ENCODE measurements at regions not wholly inside any gene's neighbourhood (a gene's known extent, or its start where the extent isn't known, plus 50 kb on each side); places are given as distances from the start of the nearest gene placed in this dataset.

GRCh38 chrX:96568071-96568470, 116.6 kb upstream of the DIAPH2 start:
- Histone ChIP-seq H3K27ac (no peak overlapping the region), H3K36me3 (no peaks in the 10 kb centered on the region), H3K4me3 (no peak overlapping the region), H3K4me1 (no peaks in the 10 kb centered on the region), H3K27me3 (no peaks in the 10 kb centered on the region), H3K9me3 (no peaks in the 10 kb centered on the region)
- WGBS, 4 donors, result 66 to 83% (median 72%) methylated on average over 3 of the region's 3 CpGs
- no peak for ATAC-seq
- intact Hi-C loops (cut with DNase I), result no loop called here
- no peak for DNase-seq
- TF ChIP-seq POLR2A (IDR thresholded peaks at IDR 0.05), result no peak
- TF ChIP-seq, protein P1, sequence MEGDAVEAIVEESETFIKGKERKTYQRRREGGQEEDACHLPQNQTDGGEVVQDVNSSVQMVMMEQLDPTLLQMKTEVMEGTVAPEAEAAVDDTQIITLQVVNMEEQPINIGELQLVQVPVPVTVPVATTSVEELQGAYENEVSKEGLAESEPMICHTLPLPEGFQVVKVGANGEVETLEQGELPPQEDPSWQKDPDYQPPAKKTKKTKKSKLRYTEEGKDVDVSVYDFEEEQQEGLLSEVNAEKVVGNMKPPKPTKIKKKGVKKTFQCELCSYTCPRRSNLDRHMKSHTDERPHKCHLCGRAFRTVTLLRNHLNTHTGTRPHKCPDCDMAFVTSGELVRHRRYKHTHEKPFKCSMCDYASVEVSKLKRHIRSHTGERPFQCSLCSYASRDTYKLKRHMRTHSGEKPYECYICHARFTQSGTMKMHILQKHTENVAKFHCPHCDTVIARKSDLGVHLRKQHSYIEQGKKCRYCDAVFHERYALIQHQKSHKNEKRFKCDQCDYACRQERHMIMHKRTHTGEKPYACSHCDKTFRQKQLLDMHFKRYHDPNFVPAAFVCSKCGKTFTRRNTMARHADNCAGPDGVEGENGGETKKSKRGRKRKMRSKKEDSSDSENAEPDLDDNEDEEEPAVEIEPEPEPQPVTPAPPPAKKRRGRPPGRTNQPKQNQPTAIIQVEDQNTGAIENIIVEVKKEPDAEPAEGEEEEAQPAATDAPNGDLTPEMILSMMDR (IDR thresholded peaks at IDR 0.05), result no peak

GRCh38 chrX:96569034-96569433, 115.6 kb upstream of the DIAPH2 start:
- WGBS, 4 donors, result 72 to 90% (median 86%) methylated on average over 3 of the region's 3 CpGs
- DNase-seq (no peak), ATAC-seq (no peak)
- no peaks in the 10 kb centered on the region for H3K9me3 ChIP-seq
- no peaks in the 10 kb centered on the region for H3K4me1 ChIP-seq
- no peak overlapping the region for H3K27ac ChIP-seq
- intact Hi-C loops (cut with DNase I), result no loop called here
- H3K27me3 ChIP-seq, result no peaks in the 10 kb centered on the region
- H3K36me3 ChIP-seq, result no peaks in the 10 kb centered on the region
- no peak for TF ChIP-seq POLR2A (IDR thresholded peaks at IDR 0.05)
- TF ChIP-seq, protein P1 (IDR thresholded peaks at IDR 0.05), result no peak
- no peak overlapping the region for H3K4me3 ChIP-seq

GRCh38 chrX:96575011-96575410, 109.6 kb upstream of the DIAPH2 start:
- no peaks in the 10 kb centered on the region for H3K36me3 ChIP-seq
- H3K9me3 ChIP-seq, result no peaks in the 10 kb centered on the region
- intact Hi-C loops (cut with DNase I), result no loop called here
- WGBS, 4 donors, result 97 to 100% (median 98%) methylated on average over 1 of the region's 1 CpG
- no peak for DNase-seq
- TF ChIP-seq, protein P1 (IDR thresholded peaks at IDR 0.05), result no peak
- no peak for TF ChIP-seq POLR2A (IDR thresholded peaks at IDR 0.05)
- no peaks in the 10 kb centered on the region for H3K27me3 ChIP-seq
- H3K4me3 ChIP-seq, result no peak overlapping the region
- ATAC-seq, result no peak
- H3K4me1 ChIP-seq, result no peaks in the 10 kb centered on the region
- no peak overlapping the region for H3K27ac ChIP-seq

DNA sequence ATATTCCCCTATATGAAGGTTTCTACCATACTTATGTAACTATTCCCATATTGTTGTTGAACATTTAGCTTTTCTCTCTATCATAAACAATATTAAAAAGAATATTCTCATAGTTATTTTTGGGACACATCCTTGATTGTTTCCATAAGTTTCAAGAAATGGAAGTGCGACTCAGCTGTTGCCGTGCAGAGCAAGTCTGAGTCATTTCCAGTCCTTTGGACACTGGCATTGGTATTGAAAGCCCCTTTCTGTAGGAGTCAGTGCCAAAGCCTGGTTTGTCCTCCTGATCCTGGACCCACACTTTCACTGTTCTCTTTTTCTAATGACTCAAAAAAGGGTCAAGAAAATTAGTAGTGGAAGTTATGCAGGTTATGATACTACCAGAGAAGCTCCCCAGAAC, 108.3 kb upstream of the DIAPH2 start:
- ATAC-seq (no peak), DNase-seq (no peak)
- Histone ChIP-seq H3K27me3 (no peaks in the 10 kb centered on the region), H3K9me3 (no peaks in the 10 kb centered on the region), H3K4me3 (no peak overlapping the region), H3K4me1 (no peaks in the 10 kb centered on the region), H3K27ac (no peak overlapping the region), H3K36me3 (no peaks in the 10 kb centered on the region)
- intact Hi-C loops (cut with DNase I), result no loop called here
- 52 to 77% (median 64%) methylated on average over 2 of the region's 2 CpGs for whole genome bisulfite sequencing, 4 donors
- TF ChIP-seq, protein P1 (IDR thresholded peaks at IDR 0.05), result no peak
- no peak for TF ChIP-seq POLR2A (IDR thresholded peaks at IDR 0.05)

All from heart left ventricle (tissue), 16 donors.